Activated CD4-positive, CD25-positive, alpha-beta regulatory T cell treated with anti-CD3 and anti-CD28 coated beads, Interleukin-2, amount 50 U/mL, for 24 hours (primary cell): ENCODE measurements at regions not wholly inside any gene's neighbourhood (a gene's known extent, or its start where the extent isn't known, plus 50 kb on each side); places are given as distances from the start of the nearest gene placed in this dataset.

Experiments used
- ATAC-seq, 2 donors: fragments of 150-1000 bp; cut with Tn5 transposase; one replicate each; pipeline ENCODE4 v1.10.0; 2021; ENCODE audit warnings: mild to moderate bottlenecking in 1 of 2, moderate library complexity in 1 of 2

- ATAC-seq, result no peak
Measured at GRCh38 chr18:2409906-2410305, 161.4 kb downstream of the METTL4 start.

GRCh38 chr18:2410688-2411087, 160.6 kb downstream of the METTL4 start:
- no peak for ATAC-seq

GRCh38 chr18:2411381-2411960, 159.8 kb downstream of the METTL4 start:
- ATAC-seq, result no peak

DNA sequence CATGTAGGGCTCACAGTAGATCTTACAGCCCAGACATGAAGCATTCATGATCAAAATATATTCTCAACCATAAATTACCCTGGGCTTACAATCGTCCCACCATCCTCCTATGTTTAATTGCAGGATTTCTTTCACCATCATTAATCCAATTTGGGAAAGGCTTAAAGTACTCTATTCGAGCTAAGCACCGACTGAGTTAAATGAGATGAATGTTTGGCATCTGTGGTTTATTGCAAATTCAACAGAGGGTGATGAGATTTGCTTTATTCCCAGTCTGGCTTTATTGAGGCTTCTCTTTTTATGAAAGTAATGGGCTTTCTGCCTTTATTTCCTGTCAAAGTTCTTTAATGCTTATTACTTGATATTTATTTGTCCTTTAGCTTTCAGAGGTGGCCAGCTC, 159.0 kb downstream of the METTL4 start:
- no peak for ATAC-seq

DNA sequence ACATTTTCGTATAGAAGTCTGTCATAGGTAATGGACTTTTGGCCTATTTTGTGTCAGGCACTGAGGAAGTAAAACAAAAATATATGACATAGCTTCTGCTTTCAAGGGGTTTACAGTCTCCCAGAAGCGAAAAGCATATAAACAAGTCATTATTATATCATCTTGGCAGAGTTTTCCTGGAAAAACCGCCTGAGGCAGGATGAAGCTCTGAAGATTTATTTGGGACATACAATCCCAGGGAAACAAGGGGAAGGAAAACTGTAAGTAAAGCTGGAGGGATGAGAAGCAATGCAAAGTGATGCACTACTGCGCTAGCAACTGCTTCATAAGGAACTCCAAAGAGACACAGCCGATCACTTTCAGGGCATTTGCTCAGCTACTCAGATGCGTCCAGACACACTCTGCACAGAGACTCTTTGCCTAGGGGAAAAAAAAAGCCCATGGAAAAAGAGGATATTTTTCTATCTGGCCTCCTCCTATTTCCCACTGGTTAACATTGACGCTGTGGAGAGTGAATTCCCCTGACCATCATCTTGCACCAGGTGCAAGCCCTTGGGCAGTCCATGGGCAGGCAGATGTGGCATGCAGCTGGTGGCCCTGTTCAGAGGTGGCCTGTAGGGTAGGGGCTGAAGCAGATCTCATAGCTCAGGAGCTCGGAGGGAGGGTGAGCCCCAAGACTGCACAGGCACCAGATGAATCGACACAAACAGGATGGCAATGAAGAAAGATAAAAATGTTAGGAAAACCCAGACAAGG, 158.1 kb downstream of the METTL4 start:
- no peak for ATAC-seq

GRCh38 chr18:2414235-2414634, 157.1 kb downstream of the METTL4 start:
- ATAC-seq, result no peak

DNA sequence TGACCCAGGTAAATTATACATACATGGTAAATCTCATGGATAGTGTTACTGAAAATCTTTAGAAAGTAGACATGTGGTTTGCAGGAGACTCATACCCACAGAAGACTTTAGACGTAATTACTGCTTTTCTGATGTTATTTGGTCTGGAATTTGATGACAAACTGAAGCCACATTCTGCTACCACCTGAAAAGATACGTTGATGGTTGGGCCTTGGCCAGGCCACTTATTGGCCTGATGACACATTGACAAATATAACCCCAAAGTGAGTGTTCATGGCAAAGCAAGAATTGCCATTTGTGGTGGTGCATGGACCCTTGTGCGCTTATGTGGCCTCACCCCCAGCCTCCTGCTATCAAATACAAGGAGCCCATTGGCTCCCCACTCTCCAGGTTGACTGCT, 155.6 kb downstream of the METTL4 start:
- no peak for ATAC-seq

- no peak for ATAC-seq
Measured at GRCh38 chr18:2417861-2418610, 153.3 kb downstream of the METTL4 start.

- no peak for ATAC-seq
Measured at GRCh38 chr18:2420367-2420766, 150.9 kb downstream of the METTL4 start.

DNA sequence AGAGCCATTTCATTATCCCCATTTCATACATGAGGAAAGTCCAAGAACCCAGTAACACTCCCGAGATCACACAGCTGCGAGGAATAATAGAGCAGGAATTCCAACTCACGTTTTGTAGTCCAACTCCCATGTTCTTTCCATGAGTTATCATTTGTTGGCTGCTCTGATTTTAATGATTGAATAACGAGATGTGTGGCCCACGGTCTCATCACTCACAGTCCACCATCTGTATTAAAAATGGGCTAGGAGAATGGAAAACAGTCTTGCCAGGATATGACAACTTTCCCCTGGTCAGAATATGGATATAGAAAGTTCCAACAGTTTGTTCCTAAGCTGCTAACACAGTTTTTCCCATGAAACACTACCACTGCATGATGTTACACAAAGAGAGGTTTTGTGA, 147.5 kb downstream of the METTL4 start:
- no peak for ATAC-seq

- no peak for ATAC-seq
Measured at GRCh38 chr18:2424420-2424819, 146.9 kb downstream of the METTL4 start.

DNA sequence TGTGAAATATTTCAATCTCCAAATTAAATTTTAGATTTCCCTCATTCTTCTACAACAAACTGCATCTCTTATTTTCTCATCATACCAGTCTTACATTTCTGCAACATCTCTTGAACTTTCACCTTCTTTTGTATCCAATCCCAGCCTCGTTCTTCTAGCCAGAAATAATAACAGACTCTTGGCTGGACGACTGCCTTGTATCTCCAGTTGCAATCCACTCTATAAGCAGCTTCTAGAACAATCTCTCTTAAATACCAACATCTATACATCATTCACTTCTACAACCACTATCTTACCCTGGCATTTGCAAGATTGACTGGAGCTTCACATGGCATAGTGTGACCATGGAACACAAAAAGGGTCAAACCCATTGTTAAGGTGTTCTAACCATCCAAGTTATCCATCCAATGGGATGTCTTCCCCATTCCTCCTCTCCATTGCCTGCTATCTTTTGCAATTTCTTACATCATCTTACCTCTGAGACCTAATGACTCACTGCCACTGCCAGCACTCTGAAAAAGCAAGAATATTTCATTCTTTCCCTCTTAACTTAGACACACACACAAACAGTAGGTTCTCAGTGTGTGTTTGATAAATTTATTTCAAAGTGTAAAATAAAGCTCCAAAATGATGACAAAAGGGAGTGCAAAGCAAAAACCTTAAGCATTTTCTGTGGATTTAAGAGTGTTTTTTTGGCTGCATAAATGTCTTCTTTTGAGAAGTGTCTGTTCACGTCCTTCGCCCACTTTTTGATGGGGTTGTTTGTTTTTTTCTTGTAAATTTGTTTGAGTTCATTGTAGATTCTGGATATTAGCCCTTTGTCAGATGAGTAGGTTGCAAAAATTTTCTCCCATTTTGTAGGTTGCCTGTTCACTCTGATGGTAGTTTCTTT, 145.6 kb downstream of the METTL4 start:
- no peak for ATAC-seq

- no peak for ATAC-seq
Measured at GRCh38 chr18:2430191-2430590, 141.1 kb downstream of the METTL4 start.

GRCh38 chr18:2431806-2432205, 139.5 kb downstream of the METTL4 start:
- no peak for ATAC-seq

GRCh38 chr18:2433366-2433765, 137.9 kb downstream of the METTL4 start:
- ATAC-seq, result no peak

DNA sequence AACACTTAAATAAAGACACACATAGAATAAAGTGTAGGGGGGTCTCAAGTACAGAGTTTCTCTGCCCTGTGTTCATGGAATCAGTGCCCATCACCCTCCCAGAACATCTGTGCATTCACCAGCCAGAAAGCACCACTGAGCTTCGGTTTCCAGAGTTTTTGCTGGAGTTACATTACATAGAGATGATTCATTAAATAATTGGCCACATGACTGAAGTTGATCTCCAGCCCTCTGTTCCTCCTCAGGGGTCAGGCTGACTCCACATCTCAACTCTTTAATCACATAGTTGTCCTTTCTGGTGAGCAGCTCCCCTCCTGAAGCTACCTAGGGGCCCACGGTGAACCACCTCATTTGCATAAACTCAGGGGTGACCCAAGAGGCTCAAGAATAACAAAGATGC, 129.8 kb downstream of the METTL4 start:
- ATAC-seq, result no peak

- no peak for ATAC-seq
Measured at GRCh38 chr18:2442006-2442405, 129.3 kb downstream of the METTL4 start.

DNA sequence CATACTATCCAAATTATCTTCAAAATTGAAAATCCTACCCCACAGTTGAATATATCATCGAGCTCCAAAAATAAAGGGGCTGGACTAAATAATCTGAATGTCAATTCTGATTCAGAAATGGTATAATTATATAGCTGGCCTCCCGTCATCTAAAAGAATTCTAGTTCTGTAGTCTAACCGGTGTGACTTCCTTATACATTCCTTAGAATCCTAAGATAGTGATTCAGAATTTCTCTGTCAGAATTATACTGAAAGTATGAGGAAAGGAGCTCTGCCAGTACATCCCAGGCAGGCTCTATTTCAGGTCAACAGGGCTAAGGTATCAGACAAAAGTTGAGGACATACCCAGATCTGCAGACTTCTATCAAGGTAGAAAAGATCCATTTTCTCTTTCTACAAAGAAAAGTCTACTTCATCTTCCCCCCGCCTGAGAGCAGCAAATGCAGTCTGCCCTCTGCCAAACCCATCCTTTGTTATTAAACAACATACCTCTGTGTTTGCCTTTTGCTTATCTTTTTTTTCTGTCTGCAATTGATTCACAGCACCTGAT, 128.5 kb downstream of the METTL4 start:
- ATAC-seq, result no peak

- no peak for ATAC-seq
Measured at GRCh38 chr18:2444201-2444875, 127.0 kb downstream of the METTL4 start.

DNA sequence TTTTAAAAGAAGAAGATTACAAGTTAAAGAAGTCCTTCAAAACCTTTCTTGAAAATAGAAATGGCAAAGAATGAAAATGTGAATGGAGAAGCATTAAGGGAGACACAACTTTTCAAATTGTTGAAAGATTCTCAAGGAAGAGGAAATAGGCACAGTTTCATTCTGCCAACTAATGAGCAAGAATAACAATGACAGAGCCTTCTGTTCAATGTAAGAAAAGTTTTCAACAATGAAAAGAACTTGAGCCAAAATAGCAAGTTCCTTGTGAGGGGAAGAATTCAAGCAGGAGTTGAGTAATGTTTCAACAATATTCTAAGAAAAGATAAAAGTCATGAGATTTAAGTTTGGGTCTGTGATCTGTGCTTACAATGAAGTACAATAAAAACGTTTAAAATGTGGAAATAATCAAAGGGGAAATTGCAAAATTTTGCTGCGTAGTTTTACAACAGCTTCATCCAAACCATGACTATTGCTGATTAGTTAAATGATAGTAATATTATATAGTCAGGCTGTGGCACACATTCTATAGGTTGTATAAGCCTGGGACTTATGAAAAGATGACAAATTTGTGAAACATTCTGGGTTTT, 122.6 kb downstream of the METTL4 start:
- ATAC-seq, result no peak

GRCh38 chr18:2451556-2451955, 119.7 kb downstream of the METTL4 start:
- no peak for ATAC-seq

- no peak for ATAC-seq
Measured at GRCh38 chr18:2459886-2460285, 111.4 kb downstream of the METTL4 start.
